ENCODE measurements at regions not wholly inside any gene's neighbourhood (a gene's known extent, or its start where the extent isn't known, plus 50 kb on each side); places are given as distances from the start of the nearest gene placed in this dataset.
A peak's percentile ranks its signal among the peaks of the same experiment; 100 is the strongest.

DNA sequence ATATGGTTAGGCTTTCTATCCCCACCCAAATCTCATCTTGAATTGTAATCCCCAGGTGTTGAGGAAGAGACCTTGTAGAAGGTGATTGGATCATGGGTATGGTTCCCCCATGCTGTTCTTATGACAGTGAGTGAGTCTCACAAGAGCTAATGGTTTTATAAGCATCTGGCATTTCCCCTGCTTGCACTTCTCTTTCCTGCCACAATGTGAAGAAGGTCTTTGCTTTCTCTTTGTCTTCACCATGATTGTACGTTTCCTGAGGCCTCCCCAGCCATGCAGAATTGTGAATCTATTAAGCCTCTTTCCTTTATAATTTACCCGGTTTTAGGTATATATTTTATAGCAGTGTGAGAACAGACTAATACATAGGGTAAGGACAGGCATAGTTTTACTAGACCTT is 334.5 kb downstream of the TLR4 start:
- Histone ChIP-seq H3K36me3 (ENCODE audit: insufficient read depth) (no peaks in the 10 kb centered on the region), H3K27me3 (ENCODE audit: insufficient read depth) (no peaks in the 10 kb centered on the region), H3K4me2 (no peak overlapping the region), H4K20me1 (replicated peaks; ENCODE audit: insufficient read depth) (no peaks in the 10 kb centered on the region), H3K27ac (ENCODE audit: low read depth) (no peak overlapping the region), H3K79me2 (replicated peaks; ENCODE audit: insufficient read depth) (no peaks in the 10 kb centered on the region), H2AFZ (no peak overlapping the region), H3K4me3 (no peak overlapping the region), H3K9me2 (ENCODE audit: insufficient read depth) (peaks cover 4% of the 10 kb centered on the region; the same call in 1 of the 2 replicates), H3K4me1 (ENCODE audit: insufficient read depth) (no peaks in the 10 kb centered on the region), H3F3A (replicated peaks; ENCODE audit: low read depth) (no peaks in the 10 kb centered on the region)
- H3K4me3 Mint-ChIP-seq = no peak overlapping the region
- peak; percentile 26 for DNase-seq (ENCODE audit: low spot score)
- H3K9me3 Mint-ChIP-seq = peaks cover 59% of the 10 kb centered on the region
- no peak overlapping the region for H3K27ac Mint-ChIP-seq
- ATAC-seq = no peak
- H3K4me1 Mint-ChIP-seq = no peaks in the 10 kb centered on the region
- no peaks in the 10 kb centered on the region for H3K27me3 Mint-ChIP-seq (ENCODE audit: insufficient read depth, low read depth, poor library complexity)
- TF ChIP-seq, protein P1, sequence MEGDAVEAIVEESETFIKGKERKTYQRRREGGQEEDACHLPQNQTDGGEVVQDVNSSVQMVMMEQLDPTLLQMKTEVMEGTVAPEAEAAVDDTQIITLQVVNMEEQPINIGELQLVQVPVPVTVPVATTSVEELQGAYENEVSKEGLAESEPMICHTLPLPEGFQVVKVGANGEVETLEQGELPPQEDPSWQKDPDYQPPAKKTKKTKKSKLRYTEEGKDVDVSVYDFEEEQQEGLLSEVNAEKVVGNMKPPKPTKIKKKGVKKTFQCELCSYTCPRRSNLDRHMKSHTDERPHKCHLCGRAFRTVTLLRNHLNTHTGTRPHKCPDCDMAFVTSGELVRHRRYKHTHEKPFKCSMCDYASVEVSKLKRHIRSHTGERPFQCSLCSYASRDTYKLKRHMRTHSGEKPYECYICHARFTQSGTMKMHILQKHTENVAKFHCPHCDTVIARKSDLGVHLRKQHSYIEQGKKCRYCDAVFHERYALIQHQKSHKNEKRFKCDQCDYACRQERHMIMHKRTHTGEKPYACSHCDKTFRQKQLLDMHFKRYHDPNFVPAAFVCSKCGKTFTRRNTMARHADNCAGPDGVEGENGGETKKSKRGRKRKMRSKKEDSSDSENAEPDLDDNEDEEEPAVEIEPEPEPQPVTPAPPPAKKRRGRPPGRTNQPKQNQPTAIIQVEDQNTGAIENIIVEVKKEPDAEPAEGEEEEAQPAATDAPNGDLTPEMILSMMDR (conservative IDR thresholded peaks at IDR 0.05; ENCODE audit: low read depth in 2 of 2) = 0 out of 4 replicates have a peak, but pooled peaks of 1 of the 2 experiments have one; percentile 10
- TF ChIP-seq NANOG (IDR thresholded peaks at IDR 0.05; ENCODE audit: borderline replicate concordance) = no peak
- peaks cover 3% of the 10 kb centered on the region; the same call in 1 of the 3 replicates for H3K36me3 Mint-ChIP-seq (ENCODE audit: low read depth)

GRCh38 chr9:118058227-118058626 is 354.0 kb downstream of the TLR4 start:
- H3K4me3 ChIP-seq = no peak overlapping the region
- Mint-ChIP-seq H3K9me3 (peaks cover 29% of the 10 kb centered on the region), H3K4me3 (no peak overlapping the region), H3K4me1 (no peaks in the 10 kb centered on the region), H3K36me3 (ENCODE audit: low read depth) (no peaks in the 10 kb centered on the region), H3K27ac (no peak overlapping the region), H3K27me3 (ENCODE audit: insufficient read depth, low read depth, poor library complexity) (no peaks in the 10 kb centered on the region)
- no peaks in the 10 kb centered on the region for H3K4me1 ChIP-seq (ENCODE audit: insufficient read depth)
- ATAC-seq (no peak), DNase-seq (ENCODE audit: low spot score) (no peak)
- H3K27me3 ChIP-seq (ENCODE audit: insufficient read depth) = no peaks in the 10 kb centered on the region
- H3K27ac ChIP-seq (ENCODE audit: low read depth) = no peak overlapping the region
- H3K4me2 ChIP-seq = no peak overlapping the region
- no peaks in the 10 kb centered on the region for H4K20me1 ChIP-seq (replicated peaks; ENCODE audit: insufficient read depth)
- H2AFZ ChIP-seq = no peak overlapping the region
- no peaks in the 10 kb centered on the region for H3K36me3 ChIP-seq (ENCODE audit: insufficient read depth)
- H3F3A ChIP-seq (replicated peaks; ENCODE audit: low read depth) = no peaks in the 10 kb centered on the region
- H3K79me2 ChIP-seq (replicated peaks; ENCODE audit: insufficient read depth) = no peaks in the 10 kb centered on the region
- no peaks in the 10 kb centered on the region for H3K9me2 ChIP-seq (ENCODE audit: insufficient read depth)
- no peak for TF ChIP-seq EZH2 (IDR thresholded peaks at IDR 0.05; ENCODE audit: low read depth, unreplicated experiment)
- TF ChIP-seq NANOG (IDR thresholded peaks at IDR 0.05; ENCODE audit: borderline replicate concordance) = no peak
- no peak for TF ChIP-seq POLR2AphosphoS5 (IDR thresholded peaks at IDR 0.05; ENCODE audit: low read depth)
- TF ChIP-seq EZH2phosphoT487 (IDR thresholded peaks at IDR 0.05; ENCODE audit: unreplicated experiment) = no peak
- no peak for TF ChIP-seq JUNB (IDR thresholded peaks at IDR 0.05; ENCODE audit: unreplicated experiment)
- no peak for TF ChIP-seq STAT1 (IDR thresholded peaks at IDR 0.05; ENCODE audit: unreplicated experiment)
- TF ChIP-seq ZNF462 (CRISPR knock-in tag; IDR thresholded peaks at IDR 0.05) = no peak
- TF ChIP-seq ZNF114 (CRISPR knock-in tag; IDR thresholded peaks at IDR 0.05) = no peak
- no peak for TF ChIP-seq ZNF331 (CRISPR knock-in tag; IDR thresholded peaks at IDR 0.05; ENCODE audit: low read depth)
- TF ChIP-seq CREB1 (CRISPR knock-in tag; IDR thresholded peaks at IDR 0.05; ENCODE audit: low read depth) = no peak
- TF ChIP-seq, protein P1 (conservative IDR thresholded peaks at IDR 0.05; ENCODE audit: low read depth in 2 of 2) = no peak

Data from GM23338 (cell line).